ENCODE measurements at regions not wholly inside any gene's neighbourhood (a gene's known extent, or its start where the extent isn't known, plus 50 kb on each side); places are given as distances from the start of the nearest gene placed in this dataset.
A peak's percentile ranks its signal among the peaks of the same experiment; 100 is the strongest.

GRCh38 chr22:44427611-44428470 lies 70.2 kb downstream of the RTL6 start:
- Mint-ChIP-seq H3K27me3 (peaks cover 6% of the 10 kb centered on the region), H3K9me3 (no peaks in the 10 kb centered on the region), H3K4me3 (no peak overlapping the region), H3K27ac (no peak overlapping the region), H3K36me3 (ENCODE audit: low read depth) (no peaks in the 10 kb centered on the region), H3K4me1 (ENCODE audit: low read depth) (no peaks in the 10 kb centered on the region)
- peak; percentile 15 for DNase-seq

GRCh38 chr22:44426981-44427380 lies 71.1 kb downstream of the RTL6 start:
- Mint-ChIP-seq H3K9me3 (no peaks in the 10 kb centered on the region), H3K4me1 (ENCODE audit: low read depth) (no peaks in the 10 kb centered on the region), H3K27me3 (peaks cover 10% of the 10 kb centered on the region), H3K36me3 (ENCODE audit: low read depth) (no peaks in the 10 kb centered on the region), H3K27ac (no peak overlapping the region), H3K4me3 (no peak overlapping the region)
- DNase-seq, result no peak

DNA sequence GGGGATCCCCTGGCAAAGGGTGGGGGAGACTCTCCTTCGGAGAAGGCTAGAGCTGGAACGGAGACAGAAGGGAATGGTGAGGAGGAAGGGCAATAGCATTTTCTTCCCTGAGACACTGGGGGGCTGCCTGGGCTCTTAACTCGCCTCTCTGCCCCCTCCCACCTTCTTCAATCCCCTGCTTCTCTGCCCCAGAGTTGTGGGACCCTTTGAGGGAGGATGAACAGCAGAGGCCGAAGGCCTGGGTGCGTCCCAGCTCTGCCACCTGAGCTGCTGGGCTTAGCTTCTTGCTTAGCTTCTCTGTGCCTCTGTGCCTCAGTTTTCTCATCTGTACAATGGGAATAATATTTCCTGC lies 72.4 kb downstream of the RTL6 start:
- peaks cover 18% of the 10 kb centered on the region for H3K27me3 Mint-ChIP-seq
- no peak for DNase-seq
- no peaks in the 10 kb centered on the region for H3K4me1 Mint-ChIP-seq (ENCODE audit: low read depth)
- H3K9me3 Mint-ChIP-seq, result peaks cover 5% of the 10 kb centered on the region
- no peak overlapping the region for H3K27ac Mint-ChIP-seq
- H3K36me3 Mint-ChIP-seq (ENCODE audit: low read depth), result no peaks in the 10 kb centered on the region
- no peak overlapping the region for H3K4me3 Mint-ChIP-seq

GRCh38 chr22:44424867-44425693 lies 73.0 kb downstream of the RTL6 start:
- H3K27ac Mint-ChIP-seq, result no peak overlapping the region
- peak; percentile 6 for DNase-seq
- peaks cover 20% of the 10 kb centered on the region for H3K27me3 Mint-ChIP-seq
- H3K4me3 Mint-ChIP-seq, result no peak overlapping the region
- H3K4me1 Mint-ChIP-seq (ENCODE audit: low read depth), result no peaks in the 10 kb centered on the region
- no peaks in the 10 kb centered on the region for H3K36me3 Mint-ChIP-seq (ENCODE audit: low read depth)
- peaks cover 6% of the 10 kb centered on the region for H3K9me3 Mint-ChIP-seq

DNA sequence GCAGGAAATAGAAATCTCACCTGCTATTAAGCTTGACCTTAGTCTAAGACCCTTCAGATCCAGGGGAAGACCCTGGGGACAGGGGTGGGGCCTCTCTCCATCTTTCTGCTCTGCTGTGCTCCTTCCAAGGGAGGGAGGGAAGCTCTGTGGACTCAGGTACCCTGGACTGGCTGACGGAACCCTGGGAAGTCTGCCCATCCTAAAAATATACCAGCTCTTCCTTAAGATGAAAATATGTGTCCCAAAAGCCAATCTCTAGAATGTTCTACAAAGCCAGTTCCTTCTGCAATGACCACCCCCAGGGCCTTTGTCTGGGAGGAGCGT lies 73.7 kb downstream of the RTL6 start:
- H3K27ac Mint-ChIP-seq, result no peak overlapping the region
- no peak for DNase-seq
- no peaks in the 10 kb centered on the region for H3K4me1 Mint-ChIP-seq (ENCODE audit: low read depth)
- peaks cover 27% of the 10 kb centered on the region for H3K27me3 Mint-ChIP-seq
- no peak overlapping the region for H3K4me3 Mint-ChIP-seq
- peaks cover 14% of the 10 kb centered on the region for H3K9me3 Mint-ChIP-seq
- no peaks in the 10 kb centered on the region for H3K36me3 Mint-ChIP-seq (ENCODE audit: low read depth)

DNA sequence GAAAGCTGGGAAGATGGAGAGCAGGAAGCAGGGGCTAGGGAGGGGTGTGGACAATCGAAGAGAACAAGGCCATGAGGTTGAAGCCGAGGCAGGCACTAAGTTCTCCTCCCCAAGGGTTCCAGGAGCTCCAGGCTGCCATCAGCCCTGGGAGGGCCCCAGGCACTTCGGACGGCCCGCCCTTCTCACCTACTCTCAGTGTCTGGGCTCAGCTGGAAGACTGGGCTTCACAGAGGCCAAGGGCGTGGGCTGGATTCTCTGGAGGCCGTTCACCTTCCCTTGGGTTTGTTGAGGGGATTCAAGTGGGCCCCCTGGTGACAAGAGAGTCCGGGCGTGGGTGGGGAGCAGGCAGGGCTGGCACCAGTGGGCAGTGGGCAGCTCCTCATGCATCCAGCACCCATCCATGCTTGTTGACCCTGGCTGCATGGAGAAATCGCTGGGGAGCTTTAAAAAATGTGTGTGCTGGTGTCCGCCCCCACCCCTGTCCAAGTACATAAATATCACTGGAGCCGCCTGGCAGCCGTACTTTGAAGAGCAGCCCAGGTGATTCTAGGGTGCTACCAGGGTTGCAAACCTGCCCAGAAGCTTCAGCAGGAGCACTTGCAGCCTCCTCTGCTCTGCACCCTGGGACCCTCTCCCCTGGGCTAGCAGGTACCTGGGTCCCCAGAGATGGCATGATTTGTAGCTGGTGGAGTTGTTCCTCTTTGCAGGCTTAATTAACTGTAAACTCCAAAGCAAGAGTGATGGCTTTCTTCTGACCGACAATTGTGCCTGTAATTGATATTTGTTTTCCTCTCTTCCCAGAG lies 74.3 kb downstream of the RTL6 start:
- Mint-ChIP-seq H3K4me3 (no peak overlapping the region), H3K36me3 (ENCODE audit: low read depth) (no peaks in the 10 kb centered on the region), H3K4me1 (ENCODE audit: low read depth) (no peaks in the 10 kb centered on the region), H3K27ac (no peak overlapping the region), H3K9me3 (peaks cover 15% of the 10 kb centered on the region), H3K27me3 (peaks cover 28% of the 10 kb centered on the region)
- no peak for DNase-seq

- Mint-ChIP-seq H3K27ac (no peak overlapping the region), H3K36me3 (ENCODE audit: low read depth) (no peaks in the 10 kb centered on the region), H3K4me1 (ENCODE audit: low read depth) (no peaks in the 10 kb centered on the region), H3K27me3 (peaks cover 30% of the 10 kb centered on the region), H3K4me3 (no peak overlapping the region), H3K9me3 (peaks cover 18% of the 10 kb centered on the region)
- DNase-seq, result no peak
Measured at GRCh38 chr22:44422746-44423380, 75.2 kb downstream of the RTL6 start.

- H3K27ac Mint-ChIP-seq, result no peak overlapping the region
- no peak for DNase-seq
- no peak overlapping the region for H3K4me3 Mint-ChIP-seq
- no peaks in the 10 kb centered on the region for H3K36me3 Mint-ChIP-seq (ENCODE audit: low read depth)
- H3K4me1 Mint-ChIP-seq (ENCODE audit: low read depth), result no peaks in the 10 kb centered on the region
- peaks cover 22% of the 10 kb centered on the region for H3K9me3 Mint-ChIP-seq
- peaks cover 34% of the 10 kb centered on the region for H3K27me3 Mint-ChIP-seq
Measured at GRCh38 chr22:44419429-44419828, 78.6 kb downstream of the RTL6 start.

DNA sequence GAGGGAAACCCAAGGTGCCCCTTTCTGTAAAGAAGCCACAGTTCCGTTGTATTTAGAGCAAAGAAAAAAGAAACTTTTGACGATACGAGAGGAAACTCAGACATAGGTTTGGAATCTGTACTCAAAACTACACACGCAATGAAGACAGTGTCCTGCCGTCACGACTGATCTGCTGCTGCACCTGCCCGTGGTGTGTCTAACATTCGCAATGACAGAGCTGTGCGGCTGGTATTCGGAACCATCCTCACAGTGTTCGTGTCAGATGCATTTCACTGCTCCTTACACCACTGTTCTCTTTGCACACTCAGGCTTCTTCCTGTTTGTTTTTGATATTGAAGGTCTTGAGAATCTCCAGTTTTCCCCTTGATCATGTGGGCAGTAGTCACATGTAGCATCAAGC lies 84.8 kb downstream of the RTL6 start:
- H3K27me3 Mint-ChIP-seq, result peaks cover 9% of the 10 kb centered on the region
- no peak overlapping the region for H3K27ac Mint-ChIP-seq
- no peaks in the 10 kb centered on the region for H3K36me3 Mint-ChIP-seq (ENCODE audit: low read depth)
- no peaks in the 10 kb centered on the region for H3K4me1 Mint-ChIP-seq (ENCODE audit: low read depth)
- H3K9me3 Mint-ChIP-seq, result peaks cover 5% of the 10 kb centered on the region
- H3K4me3 Mint-ChIP-seq, result no peak overlapping the region
- no peak for DNase-seq

GRCh38 chr22:44412136-44412731 lies 85.8 kb downstream of the RTL6 start:
- H3K4me1 Mint-ChIP-seq (ENCODE audit: low read depth), result no peaks in the 10 kb centered on the region
- H3K36me3 Mint-ChIP-seq (ENCODE audit: low read depth), result no peaks in the 10 kb centered on the region
- no peak for DNase-seq
- no peak overlapping the region for H3K4me3 Mint-ChIP-seq
- H3K9me3 Mint-ChIP-seq, result peaks cover 5% of the 10 kb centered on the region
- no peak overlapping the region for H3K27ac Mint-ChIP-seq
- H3K27me3 Mint-ChIP-seq, result peaks cover 3% of the 10 kb centered on the region

DNA sequence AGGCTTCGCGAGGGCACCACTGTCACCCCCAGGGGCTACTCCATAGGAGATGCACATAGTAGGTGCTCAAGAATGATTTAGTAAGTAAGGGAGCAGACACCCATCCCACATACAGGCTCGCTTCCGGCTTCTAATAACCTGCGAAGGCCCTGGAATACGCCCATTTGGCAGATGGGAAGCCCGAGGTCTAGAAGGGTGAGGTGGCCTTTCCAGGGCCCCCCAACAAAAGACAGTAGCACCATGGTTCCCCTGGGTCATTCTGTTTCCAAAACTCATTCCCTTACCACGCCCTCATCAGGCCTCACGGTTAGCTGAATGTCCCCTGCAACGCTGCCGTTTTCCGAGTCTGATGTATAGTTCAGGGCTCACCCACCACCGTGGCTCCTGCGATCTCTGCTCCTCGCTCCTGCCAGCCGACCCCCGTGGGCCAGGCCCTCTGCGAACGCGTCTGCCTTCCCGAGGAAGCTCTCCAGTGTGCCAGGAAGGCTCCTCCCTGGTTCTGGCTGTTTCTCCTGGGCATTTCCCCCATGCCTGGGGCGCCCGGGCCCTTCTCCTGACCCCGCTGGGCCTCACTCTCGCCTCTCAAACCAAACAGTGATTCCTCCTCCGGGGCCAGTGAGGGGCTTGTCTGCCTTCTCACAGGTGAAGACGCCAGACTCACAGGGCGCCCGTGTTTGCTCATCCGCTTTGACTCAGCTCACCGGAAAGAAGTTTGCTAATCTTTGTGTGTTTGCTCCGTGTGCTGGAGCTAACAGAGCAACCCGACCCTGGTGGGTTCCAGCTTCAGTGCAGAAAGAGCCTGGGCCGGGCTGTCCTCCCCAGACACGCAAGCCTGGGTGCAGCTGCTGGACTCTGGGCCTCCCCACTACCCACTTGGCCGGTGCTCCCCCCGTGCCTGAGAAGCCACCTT lies 86.6 kb downstream of the RTL6 start:
- Mint-ChIP-seq H3K4me1 (ENCODE audit: low read depth) (no peaks in the 10 kb centered on the region), H3K9me3 (peaks cover 4% of the 10 kb centered on the region), H3K27ac (no peak overlapping the region), H3K36me3 (ENCODE audit: low read depth) (no peaks in the 10 kb centered on the region), H3K27me3 (peaks cover 3% of the 10 kb centered on the region), H3K4me3 (no peak overlapping the region)
- no peak for DNase-seq

- Mint-ChIP-seq H3K4me1 (ENCODE audit: low read depth) (no peaks in the 10 kb centered on the region), H3K27me3 (peaks cover 3% of the 10 kb centered on the region)
- DNase-seq, result no peak
Measured at GRCh38 chr22:44410451-44410991, 87.5 kb downstream of the RTL6 start.

GRCh38 chr22:44409974-44410316 lies 88.1 kb downstream of the RTL6 start:
- H3K4me1 Mint-ChIP-seq (ENCODE audit: low read depth), result no peaks in the 10 kb centered on the region
- peaks cover 3% of the 10 kb centered on the region for H3K27me3 Mint-ChIP-seq
- no peak overlapping the region for H3K4me3 Mint-ChIP-seq
- DNase-seq, result no peak
- no peak overlapping the region for H3K27ac Mint-ChIP-seq
- no peaks in the 10 kb centered on the region for H3K9me3 Mint-ChIP-seq
- H3K36me3 Mint-ChIP-seq (ENCODE audit: low read depth), result no peaks in the 10 kb centered on the region

More at GRCh38 chr22:44410451-44410991, 87.5 kb downstream of the RTL6 start:
- Mint-ChIP-seq H3K4me3 (no peak overlapping the region), H3K9me3 (no peaks in the 10 kb centered on the region), H3K27ac (no peak overlapping the region), H3K36me3 (ENCODE audit: low read depth) (no peaks in the 10 kb centered on the region)
